ENCODE measurements at regions not wholly inside any gene's neighbourhood (a gene's known extent, or its start where the extent isn't known, plus 50 kb on each side); places are given as distances from the start of the nearest gene placed in this dataset.

DNA sequence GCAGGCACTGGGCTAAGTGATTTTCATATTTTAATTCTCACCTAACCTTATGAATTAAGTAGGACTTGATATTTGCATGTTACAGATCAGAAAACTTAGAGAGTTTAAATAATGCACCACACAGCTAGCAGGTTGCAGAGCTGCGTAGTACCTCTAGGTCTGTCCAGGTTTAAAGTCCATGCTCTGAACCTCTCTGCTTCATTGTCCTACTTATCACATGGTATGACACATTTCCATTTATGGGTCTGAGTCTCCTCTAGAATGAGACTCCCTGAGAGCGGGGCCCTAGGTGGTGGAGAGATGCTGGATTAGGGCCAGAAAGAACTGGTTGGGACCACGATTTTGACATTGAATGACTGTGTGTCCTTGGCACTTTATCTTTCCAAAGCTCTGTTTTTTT lies 102.5 kb upstream of the USP24 start:
- TF ChIP-seq, protein P1, sequence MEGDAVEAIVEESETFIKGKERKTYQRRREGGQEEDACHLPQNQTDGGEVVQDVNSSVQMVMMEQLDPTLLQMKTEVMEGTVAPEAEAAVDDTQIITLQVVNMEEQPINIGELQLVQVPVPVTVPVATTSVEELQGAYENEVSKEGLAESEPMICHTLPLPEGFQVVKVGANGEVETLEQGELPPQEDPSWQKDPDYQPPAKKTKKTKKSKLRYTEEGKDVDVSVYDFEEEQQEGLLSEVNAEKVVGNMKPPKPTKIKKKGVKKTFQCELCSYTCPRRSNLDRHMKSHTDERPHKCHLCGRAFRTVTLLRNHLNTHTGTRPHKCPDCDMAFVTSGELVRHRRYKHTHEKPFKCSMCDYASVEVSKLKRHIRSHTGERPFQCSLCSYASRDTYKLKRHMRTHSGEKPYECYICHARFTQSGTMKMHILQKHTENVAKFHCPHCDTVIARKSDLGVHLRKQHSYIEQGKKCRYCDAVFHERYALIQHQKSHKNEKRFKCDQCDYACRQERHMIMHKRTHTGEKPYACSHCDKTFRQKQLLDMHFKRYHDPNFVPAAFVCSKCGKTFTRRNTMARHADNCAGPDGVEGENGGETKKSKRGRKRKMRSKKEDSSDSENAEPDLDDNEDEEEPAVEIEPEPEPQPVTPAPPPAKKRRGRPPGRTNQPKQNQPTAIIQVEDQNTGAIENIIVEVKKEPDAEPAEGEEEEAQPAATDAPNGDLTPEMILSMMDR (conservative IDR thresholded peaks at IDR 0.05), result no peak
- TF ChIP-seq EZH2 (IDR thresholded peaks at IDR 0.05; ENCODE audit: low read depth), result no peak
